ENCODE measurements at regions not wholly inside any gene's neighbourhood (a gene's known extent, or its start where the extent isn't known, plus 50 kb on each side); places are given as distances from the start of the nearest gene placed in this dataset.

GRCh38 chr13:95444006-95444730, 108.4 kb upstream of the CLDN10 start:
- no peak for TF ChIP-seq YY1 (IDR thresholded peaks at IDR 0.05; ENCODE audit: insufficient read depth, insufficient read length)
- no peak for TF ChIP-seq ZNF274 (IDR thresholded peaks at IDR 0.05; ENCODE audit: low read depth, low read length)

Data from NT2/D1 (cell line).